ENCODE measurements at regions not wholly inside any gene's neighbourhood (a gene's known extent, or its start where the extent isn't known, plus 50 kb on each side); places are given as distances from the start of the nearest gene placed in this dataset.

DNA sequence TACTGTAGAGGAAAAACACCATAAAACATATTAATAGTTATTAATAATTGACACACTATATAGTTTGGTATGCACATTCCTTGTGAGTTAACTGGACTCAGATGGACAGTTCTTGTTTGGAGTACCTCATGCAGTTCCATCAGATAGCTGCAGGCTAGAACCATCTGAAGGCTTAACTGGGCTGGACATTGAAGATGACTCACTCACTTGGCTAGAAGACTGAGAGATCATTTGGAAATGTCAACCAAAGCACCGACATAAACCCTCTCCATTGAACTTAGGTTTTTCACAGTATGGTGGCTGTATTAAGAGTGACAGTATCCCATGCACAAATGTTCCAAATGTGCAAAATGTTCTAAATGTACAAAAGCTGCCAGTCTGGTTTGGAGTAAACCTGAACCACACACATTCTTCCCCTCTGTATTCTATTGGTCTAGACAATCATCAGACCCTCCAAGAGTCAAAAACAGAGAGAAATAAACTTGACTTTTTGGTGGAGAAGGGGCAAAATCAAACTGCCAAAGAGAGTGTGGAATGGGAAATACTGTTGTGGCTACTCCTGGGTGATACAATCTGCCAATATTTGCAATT lies 708.4 kb downstream of the KCNT2 start:
- Histone ChIP-seq H3K9me3 (ENCODE audit: control insufficient read depth, insufficient read depth, low read length) (no peaks in the 10 kb centered on the region), H3K36me3 (ENCODE audit: control insufficient read depth, insufficient read depth, low read length) (no peaks in the 10 kb centered on the region), H3K4me1 (ENCODE audit: control insufficient read depth, insufficient read depth, low read length) (no peaks in the 10 kb centered on the region), H3K4me3 (ENCODE audit: low read length) (no peak overlapping the region), H3K27me3 (ENCODE audit: control insufficient read depth, insufficient read depth, low read length) (no peaks in the 10 kb centered on the region), H3K27ac (ENCODE audit: low read length) (no peak overlapping the region)
- DNase-seq (ENCODE audit: low read depth, low spot score), result no peak
- WGBS (ENCODE audit: insufficient coverage, insufficient read length), result no CpG with 5 or more reads among the region's 1 CpG

DNA sequence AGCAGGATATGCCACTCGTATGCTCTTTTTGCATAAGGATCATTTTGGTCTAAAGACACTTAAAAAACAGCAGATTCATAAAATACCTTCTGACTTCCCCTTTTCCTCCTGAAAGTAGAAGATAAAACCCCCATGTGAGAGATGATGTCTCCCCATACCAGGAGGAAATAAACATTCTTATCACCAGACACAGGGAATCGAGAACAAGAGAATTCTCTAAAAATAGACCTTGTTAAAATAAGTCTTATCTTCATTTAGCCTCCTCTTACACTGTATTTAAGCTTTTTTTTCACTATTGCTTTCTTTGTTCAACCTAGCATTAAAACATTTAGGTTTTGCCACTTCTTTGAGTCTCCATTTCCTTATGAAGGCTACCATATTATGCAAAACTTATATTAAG lies 709.3 kb downstream of the KCNT2 start:
- no peak overlapping the region for H3K27ac ChIP-seq (ENCODE audit: low read length)
- no peaks in the 10 kb centered on the region for H3K27me3 ChIP-seq (ENCODE audit: control insufficient read depth, insufficient read depth, low read length)
- H3K36me3 ChIP-seq (ENCODE audit: control insufficient read depth, insufficient read depth, low read length), result no peaks in the 10 kb centered on the region
- H3K4me1 ChIP-seq (ENCODE audit: control insufficient read depth, insufficient read depth, low read length), result no peaks in the 10 kb centered on the region
- H3K9me3 ChIP-seq (ENCODE audit: control insufficient read depth, insufficient read depth, low read length), result no peaks in the 10 kb centered on the region
- no peak for DNase-seq (ENCODE audit: low read depth, low spot score)
- H3K4me3 ChIP-seq (ENCODE audit: low read length), result no peak overlapping the region
- no CpG with 5 or more reads among the region's 2 CpGs for WGBS (ENCODE audit: insufficient coverage, insufficient read length)

DNA sequence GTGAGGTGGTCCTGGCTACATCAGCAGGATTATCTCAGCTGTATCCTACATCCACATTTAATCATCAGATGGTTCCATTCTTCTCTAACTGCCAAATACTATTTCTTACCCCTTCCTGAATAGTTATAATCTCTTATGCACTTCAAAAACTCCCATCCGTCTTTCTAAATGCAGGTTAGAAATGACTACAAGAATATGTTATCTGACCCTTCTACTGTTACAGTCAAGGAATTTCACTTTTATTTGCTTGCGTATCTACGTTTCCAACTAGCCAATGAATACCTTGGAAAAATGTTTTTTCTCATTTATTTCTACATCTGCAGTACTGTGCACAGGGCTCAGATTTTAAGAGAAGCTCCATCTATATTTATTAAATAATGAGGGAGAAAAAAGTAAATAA lies 709.9 kb downstream of the KCNT2 start:
- no peak for DNase-seq (ENCODE audit: low read depth, low spot score)
- no CpG with 5 or more reads among the region's 3 CpGs for WGBS (ENCODE audit: insufficient coverage, insufficient read length)
- Histone ChIP-seq H3K36me3 (ENCODE audit: control insufficient read depth, insufficient read depth, low read length) (no peaks in the 10 kb centered on the region), H3K27ac (ENCODE audit: low read length) (no peak overlapping the region), H3K4me1 (ENCODE audit: control insufficient read depth, insufficient read depth, low read length) (no peaks in the 10 kb centered on the region), H3K27me3 (ENCODE audit: control insufficient read depth, insufficient read depth, low read length) (no peaks in the 10 kb centered on the region), H3K4me3 (ENCODE audit: low read length) (no peak overlapping the region), H3K9me3 (ENCODE audit: control insufficient read depth, insufficient read depth, low read length) (no peaks in the 10 kb centered on the region)

DNA sequence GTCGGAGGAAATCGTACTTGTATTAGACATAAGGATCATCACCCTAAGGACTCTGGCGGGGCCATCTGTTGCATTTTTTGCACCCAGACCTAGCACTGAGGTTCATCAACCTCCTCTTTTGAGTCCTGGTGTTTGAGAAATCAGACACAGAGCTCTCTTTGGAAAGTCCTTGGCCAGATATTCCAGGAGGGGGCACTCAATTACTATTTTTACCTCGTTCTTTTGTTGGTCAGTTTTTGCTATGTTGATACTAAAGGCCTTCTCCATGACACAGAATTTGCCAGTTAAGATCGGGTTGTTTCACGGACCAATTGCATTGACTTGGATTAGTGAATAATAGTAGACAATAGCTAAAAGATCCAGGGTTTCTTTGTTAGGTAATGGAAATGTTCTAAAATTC lies 711.2 kb downstream of the KCNT2 start:
- Histone ChIP-seq H3K9me3 (ENCODE audit: control insufficient read depth, insufficient read depth, low read length) (no peaks in the 10 kb centered on the region), H3K27ac (ENCODE audit: low read length) (no peak overlapping the region), H3K27me3 (ENCODE audit: control insufficient read depth, insufficient read depth, low read length) (no peaks in the 10 kb centered on the region), H3K4me1 (ENCODE audit: control insufficient read depth, insufficient read depth, low read length) (no peaks in the 10 kb centered on the region), H3K4me3 (ENCODE audit: low read length) (no peak overlapping the region), H3K36me3 (ENCODE audit: control insufficient read depth, insufficient read depth, low read length) (no peaks in the 10 kb centered on the region)
- no peak for DNase-seq (ENCODE audit: low read depth, low spot score)
- no CpG with 5 or more reads among the region's 6 CpGs for WGBS (ENCODE audit: insufficient coverage, insufficient read length)

DNA sequence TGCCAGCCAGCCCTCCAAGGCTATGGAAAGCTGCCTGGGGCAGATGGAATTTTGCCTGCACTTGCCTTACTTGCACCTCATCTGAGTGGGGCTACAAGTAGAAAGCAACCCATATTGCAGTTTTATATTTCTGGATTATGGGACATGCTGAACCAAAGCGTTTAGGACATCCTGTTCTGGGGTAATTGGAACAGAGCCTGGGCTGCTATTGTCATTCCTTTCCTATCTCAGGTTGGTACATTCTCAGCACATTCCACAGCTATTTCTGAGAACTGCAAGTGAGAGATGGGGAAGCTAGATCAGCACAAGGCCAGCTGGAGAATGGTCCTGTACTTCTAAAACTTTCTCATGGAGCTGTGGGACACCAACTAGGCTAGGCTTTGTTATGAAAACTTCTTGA lies 713.8 kb downstream of the KCNT2 start:
- no peaks in the 10 kb centered on the region for H3K27me3 ChIP-seq (ENCODE audit: control insufficient read depth, insufficient read depth, low read length)
- no peaks in the 10 kb centered on the region for H3K4me1 ChIP-seq (ENCODE audit: control insufficient read depth, insufficient read depth, low read length)
- H3K4me3 ChIP-seq (ENCODE audit: low read length), result no peak overlapping the region
- no CpG with 5 or more reads among the region's 1 CpG for WGBS (ENCODE audit: insufficient coverage, insufficient read length)
- H3K36me3 ChIP-seq (ENCODE audit: control insufficient read depth, insufficient read depth, low read length), result no peaks in the 10 kb centered on the region
- no peak overlapping the region for H3K27ac ChIP-seq (ENCODE audit: low read length)
- DNase-seq (ENCODE audit: low read depth, low spot score), result no peak
- H3K9me3 ChIP-seq (ENCODE audit: control insufficient read depth, insufficient read depth, low read length), result no peaks in the 10 kb centered on the region

DNA sequence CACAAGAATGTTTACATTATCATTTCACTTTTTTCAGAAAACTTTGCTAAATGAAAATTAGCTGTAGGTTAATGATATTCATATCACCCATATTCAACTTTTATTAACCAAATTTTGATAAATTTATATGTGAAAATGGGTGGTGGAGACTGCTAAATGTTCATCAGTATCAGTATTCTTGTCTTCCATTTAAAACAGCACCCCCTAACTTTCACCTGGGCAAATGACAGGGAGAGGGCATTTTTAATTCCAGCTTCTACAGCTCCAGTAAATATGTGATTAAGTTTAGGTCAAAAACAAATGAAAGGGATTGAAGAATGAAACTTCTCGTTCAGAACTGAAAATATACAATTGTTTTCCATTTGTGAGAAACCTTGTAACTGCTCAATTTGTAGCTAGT lies 722.2 kb downstream of the KCNT2 start:
- Histone ChIP-seq H3K27me3 (ENCODE audit: control insufficient read depth, insufficient read depth, low read length) (no peaks in the 10 kb centered on the region), H3K9me3 (ENCODE audit: control insufficient read depth, insufficient read depth, low read length) (no peaks in the 10 kb centered on the region), H3K27ac (ENCODE audit: low read length) (no peak overlapping the region), H3K36me3 (ENCODE audit: control insufficient read depth, insufficient read depth, low read length) (no peaks in the 10 kb centered on the region), H3K4me3 (ENCODE audit: low read length) (no peak overlapping the region), H3K4me1 (ENCODE audit: control insufficient read depth, insufficient read depth, low read length) (no peaks in the 10 kb centered on the region)
- DNase-seq (ENCODE audit: low read depth, low spot score), result no peak
- WGBS (ENCODE audit: insufficient coverage, insufficient read length), result no CpG with 5 or more reads among the region's 1 CpG

DNA sequence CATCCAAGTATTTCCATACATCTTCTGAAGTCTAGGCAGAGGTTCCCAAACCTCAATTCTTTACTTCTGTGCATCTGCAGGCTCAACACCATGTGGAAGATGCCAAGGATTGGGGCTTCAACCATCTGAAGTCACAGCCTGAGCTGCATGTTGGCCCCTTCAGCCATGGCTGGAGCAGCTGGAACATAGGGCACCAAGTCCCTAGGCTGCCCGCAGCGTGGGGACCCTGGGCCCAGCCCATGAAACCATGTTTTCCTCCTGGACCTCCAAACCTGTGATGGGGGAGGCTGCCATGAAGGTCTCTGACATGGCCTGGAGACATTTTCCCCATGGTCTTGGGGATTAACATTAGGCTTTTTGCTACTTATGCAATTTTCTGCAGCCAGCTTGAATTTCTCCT lies 729.8 kb downstream of the KCNT2 start:
- Histone ChIP-seq H3K4me3 (ENCODE audit: low read length) (no peak overlapping the region), H3K4me1 (ENCODE audit: control insufficient read depth, insufficient read depth, low read length) (no peaks in the 10 kb centered on the region), H3K27ac (ENCODE audit: low read length) (no peak overlapping the region), H3K36me3 (ENCODE audit: control insufficient read depth, insufficient read depth, low read length) (no peaks in the 10 kb centered on the region), H3K27me3 (ENCODE audit: control insufficient read depth, insufficient read depth, low read length) (no peaks in the 10 kb centered on the region), H3K9me3 (ENCODE audit: control insufficient read depth, insufficient read depth, low read length) (no peaks in the 10 kb centered on the region)
- no CpG with 5 or more reads among the region's 2 CpGs for WGBS (ENCODE audit: insufficient coverage, insufficient read length)
- no peak for DNase-seq (ENCODE audit: low read depth, low spot score)

DNA sequence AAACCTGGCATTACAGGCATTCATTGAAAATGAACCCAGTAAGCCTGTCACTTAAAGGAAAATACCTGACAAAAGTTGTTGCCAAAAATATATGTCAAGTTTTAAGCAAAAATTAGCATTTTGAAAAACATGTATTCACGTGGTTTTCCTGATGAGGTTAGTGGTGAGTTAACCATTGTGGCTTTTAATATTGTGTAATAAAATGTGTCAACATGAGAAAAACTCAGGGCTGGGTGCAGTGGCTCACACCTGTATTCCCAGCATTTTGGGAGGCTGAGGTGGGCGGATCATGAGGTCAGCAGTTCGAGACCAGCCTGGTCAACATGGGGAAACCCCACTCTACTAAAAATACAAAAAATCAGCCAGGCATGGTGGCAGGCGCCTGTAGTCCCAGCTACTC lies 731.4 kb downstream of the KCNT2 start:
- Histone ChIP-seq H3K27ac (ENCODE audit: low read length) (no peak overlapping the region), H3K36me3 (ENCODE audit: control insufficient read depth, insufficient read depth, low read length) (no peaks in the 10 kb centered on the region), H3K27me3 (ENCODE audit: control insufficient read depth, insufficient read depth, low read length) (no peaks in the 10 kb centered on the region), H3K9me3 (ENCODE audit: control insufficient read depth, insufficient read depth, low read length) (no peaks in the 10 kb centered on the region), H3K4me3 (ENCODE audit: low read length) (no peak overlapping the region), H3K4me1 (ENCODE audit: control insufficient read depth, insufficient read depth, low read length) (no peaks in the 10 kb centered on the region)
- no CpG with 5 or more reads among the region's 4 CpGs for WGBS (ENCODE audit: insufficient coverage, insufficient read length)
- DNase-seq (ENCODE audit: low read depth, low spot score), result no peak

DNA sequence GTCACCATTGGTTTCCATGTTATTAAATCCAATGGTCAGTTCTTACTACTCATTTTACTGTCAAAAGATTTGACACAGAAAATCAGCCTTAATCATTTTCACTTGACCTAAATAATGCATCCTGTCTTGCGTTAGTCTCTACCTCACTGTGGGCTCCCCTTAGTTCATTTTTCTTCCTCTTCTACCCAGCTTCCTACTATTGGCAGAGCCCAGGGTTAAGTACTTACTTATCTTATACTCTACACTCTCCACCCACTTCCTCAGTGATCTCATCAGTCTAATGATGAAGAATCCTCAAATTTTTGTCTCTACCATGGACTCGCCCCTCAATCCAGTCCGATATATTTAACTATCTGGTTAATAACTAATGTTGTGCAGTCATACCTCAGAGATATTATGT lies 735.9 kb downstream of the KCNT2 start:
- DNase-seq (ENCODE audit: low read depth, low spot score), result no peak
- H3K27ac ChIP-seq (ENCODE audit: low read length), result no peak overlapping the region
- H3K36me3 ChIP-seq (ENCODE audit: control insufficient read depth, insufficient read depth, low read length), result no peaks in the 10 kb centered on the region
- WGBS (ENCODE audit: insufficient coverage, insufficient read length), result no CpG with 5 or more reads among the region's 3 CpGs
- no peaks in the 10 kb centered on the region for H3K27me3 ChIP-seq (ENCODE audit: control insufficient read depth, insufficient read depth, low read length)
- no peaks in the 10 kb centered on the region for H3K4me1 ChIP-seq (ENCODE audit: control insufficient read depth, insufficient read depth, low read length)
- no peaks in the 10 kb centered on the region for H3K9me3 ChIP-seq (ENCODE audit: control insufficient read depth, insufficient read depth, low read length)
- no peak overlapping the region for H3K4me3 ChIP-seq (ENCODE audit: low read length)

DNA sequence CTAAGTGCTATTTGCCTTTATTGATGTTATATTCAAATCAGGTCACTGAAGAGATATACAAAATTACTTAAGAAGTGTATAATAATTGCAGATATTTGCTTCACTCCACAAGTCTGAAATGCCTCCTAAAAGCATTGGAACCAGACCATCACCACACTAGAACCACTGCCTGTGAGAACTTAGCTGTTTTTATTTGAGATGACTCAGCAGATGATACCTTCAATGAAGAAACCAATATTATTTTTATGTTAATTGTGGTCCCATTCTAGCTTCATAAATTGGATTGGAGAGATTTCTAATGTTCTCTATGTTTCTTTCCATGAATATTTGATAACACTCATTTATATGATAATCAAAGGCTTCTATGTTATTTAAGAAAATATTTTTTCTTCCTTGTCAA lies 740.6 kb downstream of the KCNT2 start:
- Histone ChIP-seq H3K27ac (ENCODE audit: low read length) (no peak overlapping the region), H3K9me3 (ENCODE audit: control insufficient read depth, insufficient read depth, low read length) (no peaks in the 10 kb centered on the region), H3K4me1 (ENCODE audit: control insufficient read depth, insufficient read depth, low read length) (no peaks in the 10 kb centered on the region), H3K4me3 (ENCODE audit: low read length) (no peak overlapping the region), H3K27me3 (ENCODE audit: control insufficient read depth, insufficient read depth, low read length) (no peaks in the 10 kb centered on the region), H3K36me3 (ENCODE audit: control insufficient read depth, insufficient read depth, low read length) (no peaks in the 10 kb centered on the region)
- no peak for DNase-seq (ENCODE audit: low read depth, low spot score)

DNA sequence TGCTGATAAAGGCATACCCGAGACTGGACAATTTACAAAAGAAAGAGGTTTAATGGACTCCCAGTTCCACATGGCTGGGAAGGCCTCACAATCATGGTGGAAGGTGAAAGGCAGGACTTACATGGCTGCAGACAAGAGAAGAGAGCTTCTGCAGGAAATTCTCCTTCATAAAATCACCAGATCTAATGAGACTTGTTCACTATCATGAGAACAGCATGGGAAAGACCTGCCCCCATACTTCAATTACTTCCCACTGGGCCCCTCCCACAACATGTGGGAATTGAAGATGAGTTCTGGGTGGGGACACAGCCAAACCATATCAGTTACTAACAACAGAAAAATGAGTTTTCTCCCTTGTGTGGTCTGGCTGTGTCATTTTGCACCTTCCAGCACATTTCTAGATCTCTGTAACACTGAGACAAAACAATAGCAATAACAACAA lies 741.4 kb downstream of the KCNT2 start:
- WGBS (ENCODE audit: insufficient coverage, insufficient read length), result no CpG with 5 or more reads among the region's 1 CpG

More for the DNA sequence above, 741.4 kb downstream of the KCNT2 start:
- Histone ChIP-seq H3K4me3 (ENCODE audit: low read length) (no peak overlapping the region), H3K27me3 (ENCODE audit: control insufficient read depth, insufficient read depth, low read length) (no peaks in the 10 kb centered on the region), H3K36me3 (ENCODE audit: control insufficient read depth, insufficient read depth, low read length) (no peaks in the 10 kb centered on the region), H3K4me1 (ENCODE audit: control insufficient read depth, insufficient read depth, low read length) (no peaks in the 10 kb centered on the region), H3K9me3 (ENCODE audit: control insufficient read depth, insufficient read depth, low read length) (no peaks in the 10 kb centered on the region), H3K27ac (ENCODE audit: low read length) (no peak overlapping the region)
- DNase-seq (ENCODE audit: low read depth, low spot score), result no peak

Data from iPS DF 6.9 (cell line).